Nucleus accumbens (tissue), 56 donors: ENCODE measurements at regions not wholly inside any gene's neighbourhood (a gene's known extent, or its start where the extent isn't known, plus 50 kb on each side); places are given as distances from the start of the nearest gene placed in this dataset.

ENCODE experiments used
- DNase-seq, 56 donors: peaks; one replicate each; lab custom pipeline; 2025; lab: John Stamatoyannopoulos, UW

GRCh38 chr16:63018581-63019223 is 982.5 kb upstream of the CDH8 start:
- DNase-seq: no peak

GRCh38 chr16:63008688-63009087 is 972.5 kb upstream of the CDH8 start:
- no peak for DNase-seq

GRCh38 chr16:63005356-63005755 is 969.1 kb upstream of the CDH8 start:
- no peak for DNase-seq

- no peak for DNase-seq
Observed at GRCh38 chr16:62989480-62989879, 953.2 kb upstream of the CDH8 start.

GRCh38 chr16:62985722-62986121 is 949.5 kb upstream of the CDH8 start:
- no peak for DNase-seq

GRCh38 chr16:62978451-62978850 is 942.2 kb upstream of the CDH8 start:
- DNase-seq: no peak

GRCh38 chr16:62977876-62978275 is 941.6 kb upstream of the CDH8 start:
- DNase-seq: no peak

- DNase-seq: no peak
Observed at GRCh38 chr16:62974424-62974823, 938.2 kb upstream of the CDH8 start.

GRCh38 chr16:62970851-62971250 is 934.6 kb upstream of the CDH8 start:
- DNase-seq: no peak

GRCh38 chr16:62969711-62970318 is 933.6 kb upstream of the CDH8 start:
- peak in 1 of 56 donors; percentile 0 for DNase-seq

GRCh38 chr16:62967611-62968010 is 931.4 kb upstream of the CDH8 start:
- DNase-seq: no peak

GRCh38 chr16:62967163-62967562 is 930.9 kb upstream of the CDH8 start:
- no peak for DNase-seq

- DNase-seq: no peak
Observed at GRCh38 chr16:62966626-62967025, 930.4 kb upstream of the CDH8 start.

- no peak for DNase-seq
Observed at GRCh38 chr16:62965831-62966230, 929.6 kb upstream of the CDH8 start.

GRCh38 chr16:62963846-62964245 is 927.6 kb upstream of the CDH8 start:
- DNase-seq: no peak

- DNase-seq: no peak
Observed at GRCh38 chr16:62955033-62955349, 918.8 kb upstream of the CDH8 start.

GRCh38 chr16:62954144-62955032 is 918.1 kb upstream of the CDH8 start:
- no peak for DNase-seq

GRCh38 chr16:62950351-62950750 is 914.1 kb upstream of the CDH8 start:
- DNase-seq: no peak

- DNase-seq: no peak
Observed at GRCh38 chr16:62940569-62940968, 904.3 kb upstream of the CDH8 start.

- no peak for DNase-seq
Observed at GRCh38 chr16:62939687-62940086, 903.4 kb upstream of the CDH8 start.

- DNase-seq: no peak
Observed at GRCh38 chr16:62933929-62934328, 897.7 kb upstream of the CDH8 start.

- DNase-seq: no peak
Observed at GRCh38 chr16:62929593-62929992, 893.4 kb upstream of the CDH8 start.
